ENCODE measurements at regions not wholly inside any gene's neighbourhood (a gene's known extent, or its start where the extent isn't known, plus 50 kb on each side); places are given as distances from the start of the nearest gene placed in this dataset.

DNA sequence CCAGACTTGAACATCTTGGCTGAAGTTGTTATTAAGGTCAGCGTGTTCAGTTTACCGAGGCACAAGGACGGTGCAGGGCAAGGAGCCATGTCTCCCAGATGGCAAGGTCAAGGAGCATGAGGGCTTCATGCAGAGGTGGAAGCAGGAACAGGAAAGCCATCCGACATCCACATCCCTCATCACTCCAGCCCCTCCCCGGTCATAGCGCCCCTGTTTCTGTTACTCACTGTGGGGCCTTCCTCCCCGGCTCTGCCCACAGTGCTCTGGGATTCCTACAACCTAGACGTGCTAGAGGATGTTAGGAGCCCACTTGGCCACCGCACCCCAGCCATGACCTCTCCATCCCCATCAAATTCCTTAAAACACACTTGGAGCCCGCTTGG is 146.7 kb downstream of the TTLL2 start:
- Mint-ChIP-seq H3K36me3 (no peaks in the 10 kb centered on the region), H3K27me3 (ENCODE audit: low read depth in 3 of 3) (peaks cover 5 to 6% (median 6%) of the 10 kb centered on the region in 3 donors), H3K4me3 (no peak overlapping the region), H3K9me3 (peaks cover 0 to 2% (median 0%) of the 10 kb centered on the region in 7 donors), H3K27ac (no peak overlapping the region), H3K4me1 (no peaks in the 10 kb centered on the region)
- Histone ChIP-seq H3K9ac (ENCODE audit: insufficient read depth, low read length, poor library complexity, severe bottlenecking) (no peak overlapping the region), H3K4me1 (ENCODE audit: control insufficient read depth in 1 of 2, insufficient read depth in 2 of 2, low read length in 2 of 2) (no peaks in the 10 kb centered on the region), H3K79me2 (ENCODE audit: insufficient read depth, low read length) (no peaks in the 10 kb centered on the region), H3K9me3 (replicated peaks in 1 of 2; ENCODE audit: control insufficient read depth in 1 of 2, insufficient read depth in 1 of 2, low read length in 2 of 2) (no peaks in the 10 kb centered on the region), H3K36me3 (replicated peaks in 1 of 2; ENCODE audit: control insufficient read depth in 1 of 2, insufficient read depth in 2 of 2, low read length in 2 of 2) (no peaks in the 10 kb centered on the region), H4K20me1 (ENCODE audit: insufficient read depth, low read length) (no peaks in the 10 kb centered on the region), H2AFZ (ENCODE audit: insufficient read depth, low read depth, low read length, poor library complexity, severe bottlenecking) (no peak overlapping the region), H3K27ac (ENCODE audit: low read depth in 1 of 2, low read length in 2 of 2) (no peak overlapping the region), H3K4me3 (replicated peaks in 1 of 3; ENCODE audit: low read depth in 2 of 3, low read length in 3 of 3) (no peak overlapping the region), H3K27me3 (ENCODE audit: control insufficient read depth in 2 of 2, insufficient read depth in 2 of 2, low read length in 2 of 2) (no peaks in the 10 kb centered on the region), H3K4me2 (replicated peaks; ENCODE audit: extremely low read depth, low read length, poor library complexity, severe bottlenecking) (no peak overlapping the region)
- DNase-seq: no peak
- 98% methylated on average over 10 of the region's 10 CpGs for WGBS (ENCODE audit: insufficient coverage)
- TF ChIP-seq, protein P1, sequence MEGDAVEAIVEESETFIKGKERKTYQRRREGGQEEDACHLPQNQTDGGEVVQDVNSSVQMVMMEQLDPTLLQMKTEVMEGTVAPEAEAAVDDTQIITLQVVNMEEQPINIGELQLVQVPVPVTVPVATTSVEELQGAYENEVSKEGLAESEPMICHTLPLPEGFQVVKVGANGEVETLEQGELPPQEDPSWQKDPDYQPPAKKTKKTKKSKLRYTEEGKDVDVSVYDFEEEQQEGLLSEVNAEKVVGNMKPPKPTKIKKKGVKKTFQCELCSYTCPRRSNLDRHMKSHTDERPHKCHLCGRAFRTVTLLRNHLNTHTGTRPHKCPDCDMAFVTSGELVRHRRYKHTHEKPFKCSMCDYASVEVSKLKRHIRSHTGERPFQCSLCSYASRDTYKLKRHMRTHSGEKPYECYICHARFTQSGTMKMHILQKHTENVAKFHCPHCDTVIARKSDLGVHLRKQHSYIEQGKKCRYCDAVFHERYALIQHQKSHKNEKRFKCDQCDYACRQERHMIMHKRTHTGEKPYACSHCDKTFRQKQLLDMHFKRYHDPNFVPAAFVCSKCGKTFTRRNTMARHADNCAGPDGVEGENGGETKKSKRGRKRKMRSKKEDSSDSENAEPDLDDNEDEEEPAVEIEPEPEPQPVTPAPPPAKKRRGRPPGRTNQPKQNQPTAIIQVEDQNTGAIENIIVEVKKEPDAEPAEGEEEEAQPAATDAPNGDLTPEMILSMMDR (IDR thresholded peaks at IDR 0.05): no peak
- intact Hi-C loops (cut with micrococcal nuclease): no loop called here

DNA sequence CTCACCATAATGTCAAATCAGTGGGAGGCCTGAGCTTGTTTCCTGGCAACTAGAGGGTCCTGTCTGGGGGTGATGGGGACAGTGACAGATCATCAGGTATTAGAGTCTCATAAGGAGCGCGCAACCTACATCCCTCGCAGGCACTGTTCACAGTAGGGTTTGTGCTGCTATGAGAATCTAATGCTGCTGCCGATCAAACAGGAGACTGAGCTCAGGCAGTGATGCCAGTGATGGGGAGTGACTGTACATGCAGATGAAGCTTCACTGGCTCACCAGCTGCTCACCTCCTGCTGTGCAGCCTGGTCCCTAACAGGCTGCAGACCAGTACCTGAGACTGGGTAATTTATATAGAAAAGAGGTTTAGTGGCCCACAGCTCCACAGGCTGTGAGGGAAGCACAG is 147.3 kb downstream of the TTLL2 start:
- Mint-ChIP-seq H3K36me3 (no peaks in the 10 kb centered on the region), H3K4me3 (no peak overlapping the region), H3K27me3 (ENCODE audit: low read depth in 3 of 3) (peaks cover 5 to 7% (median 6%) of the 10 kb centered on the region in 3 donors), H3K27ac (peak overlapping the region in 1 of 7 donors; percentile 35), H3K9me3 (peaks cover 0 to 2% (median 0%) of the 10 kb centered on the region in 7 donors), H3K4me1 (no peaks in the 10 kb centered on the region)
- H3K27ac ChIP-seq (ENCODE audit: low read depth in 1 of 2, low read length in 2 of 2): no peak overlapping the region
- TF ChIP-seq, protein P1 (IDR thresholded peaks at IDR 0.05): no peak
- no peaks in the 10 kb centered on the region for H3K9me3 ChIP-seq (replicated peaks in 1 of 2; ENCODE audit: control insufficient read depth in 1 of 2, insufficient read depth in 1 of 2, low read length in 2 of 2)
- no peaks in the 10 kb centered on the region for H3K36me3 ChIP-seq (replicated peaks in 1 of 2; ENCODE audit: control insufficient read depth in 1 of 2, insufficient read depth in 2 of 2, low read length in 2 of 2)
- intact Hi-C loops (cut with micrococcal nuclease): no loop called here
- WGBS (ENCODE audit: insufficient coverage): 87% methylated on average over 3 of the region's 4 CpGs
- no peak overlapping the region for H2AFZ ChIP-seq (ENCODE audit: insufficient read depth, low read depth, low read length, poor library complexity, severe bottlenecking)
- H4K20me1 ChIP-seq (ENCODE audit: insufficient read depth, low read length): no peaks in the 10 kb centered on the region
- H3K27me3 ChIP-seq (ENCODE audit: control insufficient read depth in 2 of 2, insufficient read depth in 2 of 2, low read length in 2 of 2): no peaks in the 10 kb centered on the region
- H3K79me2 ChIP-seq (ENCODE audit: insufficient read depth, low read length): no peaks in the 10 kb centered on the region
- H3K9ac ChIP-seq (ENCODE audit: insufficient read depth, low read length, poor library complexity, severe bottlenecking): no peak overlapping the region
- H3K4me3 ChIP-seq (replicated peaks in 1 of 3; ENCODE audit: low read depth in 2 of 3, low read length in 3 of 3): no peak overlapping the region
- H3K4me1 ChIP-seq (ENCODE audit: control insufficient read depth in 1 of 2, insufficient read depth in 2 of 2, low read length in 2 of 2): no peaks in the 10 kb centered on the region
- DNase-seq: no peak
- no peak overlapping the region for H3K4me2 ChIP-seq (replicated peaks; ENCODE audit: extremely low read depth, low read length, poor library complexity, severe bottlenecking)

Measured in CD14-positive monocyte (primary cell).